ENCODE measurements at regions not wholly inside any gene's neighbourhood (a gene's known extent, or its start where the extent isn't known, plus 50 kb on each side); places are given as distances from the start of the nearest gene placed in this dataset.
"Not testable (repeated sequence)": the region's sequence is repeated elsewhere in the genome, so short reads cannot be mapped to it uniquely, and the experiment has no call there.

DNA sequence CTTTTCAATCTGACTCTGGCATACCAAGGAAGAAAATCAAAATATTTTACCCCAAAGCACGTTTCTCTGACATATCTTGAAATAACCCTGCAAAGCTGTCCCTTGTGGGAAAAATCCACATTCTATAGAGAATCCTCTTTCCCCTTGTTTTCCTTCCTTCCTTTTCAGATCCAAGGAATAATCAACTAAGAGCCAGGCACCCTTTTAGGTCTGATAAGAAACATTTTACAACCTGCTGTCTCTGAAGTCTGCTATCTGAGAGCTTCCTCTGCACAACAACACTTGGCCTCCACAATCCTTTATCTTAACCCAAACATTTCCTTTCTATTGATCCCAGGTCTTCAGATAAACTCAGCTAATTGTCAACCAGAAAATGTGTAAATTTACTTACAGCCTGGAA, 224.1 kb upstream of the DGKB start:
- H2AFZ ChIP-seq (ENCODE audit: low read length) = 0 out of 2 replicates have a peak overlapping the region, but pooled peaks have one; percentile 25
- CTCF ChIA-PET (ENCODE audit: partially characterized antibody) = interaction anchor here (0.7 kb wide), 1 partner anchor 11 kb away, joined by 3 read pairs; no protein-coding TSS in a partner anchor
- H3K23ac ChIP-seq (ENCODE audit: insufficient read length); H3K14ac ChIP-seq (ENCODE audit: insufficient read length); H3K27ac ChIP-seq (ENCODE audit: low read depth, low read length); H3K9ac ChIP-seq (replicated peaks in 1 of 4; ENCODE audit: extremely low read depth in 1 of 4, low read depth in 3 of 4, low read length in 3 of 4); H2BK15ac ChIP-seq (ENCODE audit: low read length); H4K5ac ChIP-seq (ENCODE audit: insufficient read length, low read depth, low read length); H4K8ac ChIP-seq (ENCODE audit: extremely low read depth, insufficient read depth, low read length); H3K9me3 ChIP-seq (ENCODE audit: insufficient read depth in 2 of 2, low read depth in 1 of 2, low read length in 1 of 2); DNase-seq (ENCODE audit: low read depth in 1 of 2, low spot score in 2 of 2); H3K79me1 ChIP-seq (ENCODE audit: low read depth, low read length); H2BK5ac ChIP-seq (ENCODE audit: low read depth, low read length); H3K18ac ChIP-seq (ENCODE audit: extremely low read depth, low read length); H2BK120ac ChIP-seq (replicated peaks; ENCODE audit: low read depth, low read length); H4K20me1 ChIP-seq (replicated peaks in 1 of 2; ENCODE audit: control insufficient read depth in 1 of 2, insufficient read depth in 2 of 2, low read length in 2 of 2); H3K4me1 ChIP-seq (replicated peaks in 1 of 4; ENCODE audit: control insufficient read depth in 3 of 4, insufficient read depth in 4 of 4, low read length in 3 of 4); POLR2A ChIA-PET (ENCODE audit: partially characterized antibody); H3K4me2 ChIP-seq (ENCODE audit: insufficient read depth in 1 of 2, low read depth in 2 of 2, low read length in 2 of 2); H3K79me2 ChIP-seq (ENCODE audit: control insufficient read depth in 1 of 2, insufficient read depth in 2 of 2, low read length in 2 of 2); H3K56ac ChIP-seq (replicated peaks; ENCODE audit: insufficient read length, low read depth, low read length); H3K23me2 ChIP-seq (ENCODE audit: low read depth, low read length); H4K91ac ChIP-seq (replicated peaks; ENCODE audit: insufficient read length, low read length); H2BK20ac ChIP-seq (ENCODE audit: low read length); H3K36me3 ChIP-seq (ENCODE audit: control insufficient read depth in 2 of 4, insufficient read depth in 4 of 4, low read length in 3 of 4); FAIRE-seq; H3K4me3 ChIP-seq (ENCODE audit: extremely low read depth in 1 of 4, insufficient read depth in 2 of 4, low read depth in 3 of 4, low read length in 4 of 4); H2BK12ac ChIP-seq (ENCODE audit: low read depth, low read length); H3K4ac ChIP-seq (replicated peaks; ENCODE audit: insufficient read length, low read depth, low read length); H2AK5ac ChIP-seq (ENCODE audit: low read depth, low read length); H3K27me3 ChIP-seq (replicated peaks in 1 of 4; ENCODE audit: control insufficient read depth in 3 of 4, extremely low read depth in 1 of 4, insufficient read depth in 3 of 4, low read length in 3 of 4): not testable (repeated sequence)
- WGBS, 2 experiments (ENCODE audit: extremely low coverage in 1 of 2, insufficient coverage in 1 of 2, insufficient read length in 1 of 2, insufficient replicate concordance in 2 of 2, low coverage in 1 of 2, low lambda C conversion rate in 2 of 2, missing lambda C conversion rate in 1 of 2) = 88% methylated on average over 1 of the region's 1 CpG; no CpG with 5 or more reads in 1 of the 2 experiments
